HG03571 (cell line): ENCODE measurements at regions not wholly inside any gene's neighbourhood (a gene's known extent, or its start where the extent isn't known, plus 50 kb on each side); places are given as distances from the start of the nearest gene placed in this dataset.

Experiments used
- ATAC-seq: cut with Tn5 transposase; IDR thresholded peaks from one replicate; pipeline ENCODE4 v1.9.1; 2021; ENCODE audit not compliant: unreplicated experiment

GRCh38 chr9:38287420-38287985 is 105.0 kb upstream of the ALDH1B1 start:
- ATAC-seq: no peak

- ATAC-seq: no peak
These were observed 105.7 kb upstream of the ALDH1B1 start for GRCh38 chr9:38286766-38287165.

- no peak for ATAC-seq
These were observed 106.1 kb upstream of the ALDH1B1 start for GRCh38 chr9:38286357-38286756.

- no peak for ATAC-seq
These were observed 107.3 kb upstream of the ALDH1B1 start for GRCh38 chr9:38285236-38285635.

GRCh38 chr9:38284588-38285051 is 107.9 kb upstream of the ALDH1B1 start:
- no peak for ATAC-seq

GRCh38 chr9:38284039-38284575 is 108.4 kb upstream of the ALDH1B1 start:
- ATAC-seq: no peak

- no peak for ATAC-seq
These were observed 109.7 kb upstream of the ALDH1B1 start for GRCh38 chr9:38282756-38283155.

- no peak for ATAC-seq
These were observed 110.6 kb upstream of the ALDH1B1 start for GRCh38 chr9:38281917-38282316.

GRCh38 chr9:38281196-38281595 is 111.3 kb upstream of the ALDH1B1 start:
- ATAC-seq: no peak

- ATAC-seq: no peak
These were observed 112.2 kb upstream of the ALDH1B1 start for GRCh38 chr9:38280251-38280800.

GRCh38 chr9:38278931-38279679 is 113.4 kb upstream of the ALDH1B1 start:
- no peak for ATAC-seq

GRCh38 chr9:38278457-38278856 is 114.0 kb upstream of the ALDH1B1 start:
- ATAC-seq: no peak

GRCh38 chr9:38277601-38278200 is 114.8 kb upstream of the ALDH1B1 start:
- no peak for ATAC-seq

GRCh38 chr9:38276771-38277439 is 115.6 kb upstream of the ALDH1B1 start:
- ATAC-seq: no peak

- no peak for ATAC-seq
These were observed 117.7 kb upstream of the ALDH1B1 start for GRCh38 chr9:38274800-38275199.

GRCh38 chr9:38272710-38273109 is 119.8 kb upstream of the ALDH1B1 start:
- ATAC-seq: no peak

GRCh38 chr9:38271666-38272241 is 120.7 kb upstream of the ALDH1B1 start:
- no peak for ATAC-seq

GRCh38 chr9:38269775-38270174 is 122.7 kb upstream of the ALDH1B1 start:
- ATAC-seq: no peak

GRCh38 chr9:38263532-38263931 is 129.0 kb upstream of the ALDH1B1 start:
- no peak for ATAC-seq

GRCh38 chr9:38259519-38260218 is 132.8 kb upstream of the ALDH1B1 start:
- no peak for ATAC-seq
